GM18873 (cell line): ENCODE measurements at regions not wholly inside any gene's neighbourhood (a gene's known extent, or its start where the extent isn't known, plus 50 kb on each side); places are given as distances from the start of the nearest gene placed in this dataset.

Experiments used
- ATAC-seq: cut with Tn5 transposase; IDR thresholded peaks from one replicate; pipeline ENCODE4 v1.9.1; 2021; ENCODE audit warnings: mild to moderate bottlenecking, moderate library complexity, moderate number of reproducible peaks; ENCODE audit not compliant: unreplicated experiment, low FRiP score

DNA sequence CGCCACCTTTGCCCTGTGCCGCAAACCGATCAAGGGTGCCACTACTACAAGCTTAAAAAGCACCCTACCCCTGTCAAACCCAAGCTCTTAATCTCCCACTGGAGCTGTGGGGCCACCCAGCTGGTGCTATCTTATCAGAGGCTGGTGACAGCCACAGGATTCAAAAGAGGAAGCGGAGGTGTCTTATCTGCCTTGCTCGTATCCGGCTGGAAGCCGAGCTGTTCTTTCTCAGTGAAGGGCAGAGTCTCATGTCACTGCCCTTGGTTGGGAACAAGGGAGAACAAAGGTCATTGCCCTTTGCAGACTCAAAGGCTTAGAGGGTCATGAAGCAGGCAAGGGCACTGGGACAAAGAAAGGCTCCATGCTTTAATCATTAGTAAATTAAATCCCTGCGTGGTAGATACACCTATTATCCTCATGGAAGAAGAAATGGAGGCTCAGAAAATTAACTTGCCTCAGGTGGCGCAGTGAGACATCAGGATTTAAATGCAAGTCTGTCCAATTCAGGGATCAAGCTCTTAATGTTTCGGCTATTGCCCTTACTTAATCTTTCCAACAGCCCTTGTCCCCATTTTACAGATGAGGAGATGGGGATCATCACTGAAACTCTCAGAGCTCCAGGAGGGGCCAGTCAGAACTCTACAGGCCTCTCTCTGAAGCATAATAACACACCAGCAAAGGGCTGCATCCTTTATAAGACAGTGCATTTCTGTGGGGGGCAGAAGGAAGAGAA, 360.0 kb upstream of the PROK2 start:
- no peak for ATAC-seq

GRCh38 chr3:72143966-72144717, 359.2 kb upstream of the PROK2 start:
- ATAC-seq: no peak

- ATAC-seq: no peak
These were observed 358.4 kb upstream of the PROK2 start for GRCh38 chr3:72143322-72143721.

DNA sequence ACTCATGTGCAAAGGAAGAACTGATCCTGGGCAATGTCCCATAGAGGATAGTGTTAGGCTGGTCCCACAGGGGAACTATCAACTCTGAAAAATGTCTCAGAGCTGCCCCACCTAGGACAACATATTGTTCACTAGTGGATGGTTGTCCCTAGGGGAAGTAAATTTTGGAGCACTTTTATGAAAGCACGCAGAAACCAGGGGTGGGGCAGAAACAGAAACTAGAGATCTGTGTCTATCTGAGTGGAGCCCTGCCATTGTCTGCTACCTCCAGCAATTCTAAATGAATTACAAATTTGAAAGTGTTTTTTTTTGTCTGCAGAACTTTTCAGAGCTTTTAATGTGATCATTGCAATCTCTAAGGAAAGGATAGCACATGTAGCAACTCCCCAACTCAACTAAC, 357.1 kb upstream of the PROK2 start:
- ATAC-seq: no peak

- ATAC-seq: no peak
These were observed 356.3 kb upstream of the PROK2 start for GRCh38 chr3:72141264-72141663.

DNA sequence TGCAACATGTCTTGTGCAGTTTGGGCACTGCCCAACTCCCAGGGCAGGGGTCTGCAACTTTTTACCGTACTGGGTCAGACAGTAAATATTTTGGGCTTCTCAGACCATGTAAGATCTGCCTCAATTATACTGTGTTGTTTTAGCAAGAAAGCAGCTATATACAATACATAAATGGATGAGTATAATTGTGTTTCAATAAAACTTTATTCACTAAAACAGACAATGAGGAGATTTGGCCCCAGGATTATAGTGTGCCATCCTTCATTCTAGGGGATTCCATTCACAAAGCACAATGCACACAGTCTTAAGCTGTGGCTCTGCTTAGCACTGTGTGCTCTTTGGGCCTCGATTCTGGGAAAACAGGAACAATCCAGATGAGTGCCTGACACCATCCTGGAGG, 354.4 kb upstream of the PROK2 start:
- no peak for ATAC-seq

GRCh38 chr3:72137865-72138861, 353.2 kb upstream of the PROK2 start:
- no peak for ATAC-seq

DNA sequence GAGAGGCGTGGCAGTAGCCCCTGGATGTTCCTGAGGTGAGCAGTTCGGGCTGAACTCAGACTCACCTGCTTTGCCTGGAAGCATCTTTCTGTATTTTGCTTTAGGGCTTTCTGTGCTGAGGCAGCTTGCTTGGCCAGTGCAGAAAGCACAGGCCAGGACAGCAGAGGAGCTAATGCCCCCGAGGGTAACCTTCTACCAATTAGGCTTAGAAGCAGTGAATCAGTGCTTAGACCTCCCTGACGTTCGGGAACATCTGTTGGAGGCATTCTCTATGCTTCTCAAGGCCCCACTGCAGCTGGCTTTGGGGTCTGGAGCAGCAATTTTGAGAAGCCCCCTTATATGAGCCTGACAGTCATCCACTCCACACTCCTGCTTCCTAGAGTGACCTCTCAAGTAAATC, 350.7 kb upstream of the PROK2 start:
- ATAC-seq: no peak

DNA sequence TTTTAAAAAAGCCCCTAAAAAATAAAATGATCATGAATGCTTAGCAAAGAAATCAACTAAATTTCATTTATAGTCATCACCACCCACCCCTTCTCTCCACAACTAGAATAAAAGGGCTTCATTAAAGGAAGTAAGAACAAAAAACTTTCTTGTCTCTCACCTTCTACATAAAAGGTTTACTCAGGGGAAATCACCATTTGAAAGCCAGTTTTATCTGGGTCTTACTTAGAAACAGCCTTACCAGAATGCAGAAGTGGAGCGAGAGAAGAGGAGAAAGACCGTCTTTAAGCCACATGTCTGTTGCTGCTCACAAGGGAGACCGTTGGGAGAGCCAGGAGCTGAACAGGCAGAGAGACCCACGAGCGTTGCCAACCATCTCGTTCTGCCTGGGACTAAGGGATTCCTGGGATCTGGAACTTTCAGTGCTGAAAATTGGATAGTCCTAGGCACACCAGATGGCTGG, 350.1 kb upstream of the PROK2 start:
- no peak for ATAC-seq

DNA sequence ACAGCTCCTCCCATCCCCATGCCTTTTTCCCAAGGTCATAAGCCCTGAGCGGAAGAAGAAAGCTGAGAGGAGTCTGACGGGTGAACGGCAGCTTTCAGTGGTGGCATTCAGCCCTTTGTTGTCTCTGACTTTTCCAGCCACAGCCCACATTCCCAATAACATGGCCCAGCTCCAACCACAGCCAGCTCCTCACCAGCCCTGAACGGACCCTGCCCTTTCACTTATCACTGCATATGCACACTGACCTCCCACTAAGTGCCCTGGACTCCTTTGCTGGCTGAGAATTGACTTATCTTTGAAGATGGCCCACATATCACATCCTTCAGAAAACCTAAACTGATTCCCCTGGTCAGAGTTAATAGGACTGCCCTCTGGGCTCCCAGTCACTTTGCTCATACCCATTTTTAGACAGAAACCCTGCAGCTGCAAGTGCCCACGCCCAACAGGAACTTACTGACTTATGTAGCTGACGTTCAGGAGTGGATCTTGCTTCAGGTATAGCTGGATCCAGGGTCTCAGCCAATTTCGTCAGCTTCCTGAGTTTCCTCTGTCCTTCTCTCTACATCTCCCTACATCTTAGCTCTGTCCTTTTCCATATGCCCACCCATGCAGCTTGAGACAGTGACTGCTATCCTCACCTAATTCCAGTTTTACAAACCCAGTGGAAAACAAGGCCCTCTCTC, 348.5 kb upstream of the PROK2 start:
- ATAC-seq: no peak

DNA sequence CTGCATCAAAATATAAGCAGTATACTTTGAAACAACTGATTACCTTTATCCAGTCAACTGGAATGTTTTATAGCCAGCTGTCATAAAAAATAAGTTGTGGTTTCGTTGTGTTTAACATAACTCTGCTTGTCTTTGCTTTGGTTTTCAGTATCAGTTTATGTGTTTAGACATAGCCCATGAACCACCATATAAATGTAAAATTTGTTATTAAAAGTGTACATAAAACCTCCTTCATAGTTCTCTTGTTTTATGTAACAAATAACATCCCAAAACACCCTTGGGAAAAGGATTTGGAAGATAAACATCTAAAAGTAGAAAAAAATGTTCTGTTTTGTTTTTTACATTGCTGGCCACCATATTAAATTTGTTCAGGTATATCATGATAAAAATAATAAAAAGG, 347.0 kb upstream of the PROK2 start:
- ATAC-seq: no peak

DNA sequence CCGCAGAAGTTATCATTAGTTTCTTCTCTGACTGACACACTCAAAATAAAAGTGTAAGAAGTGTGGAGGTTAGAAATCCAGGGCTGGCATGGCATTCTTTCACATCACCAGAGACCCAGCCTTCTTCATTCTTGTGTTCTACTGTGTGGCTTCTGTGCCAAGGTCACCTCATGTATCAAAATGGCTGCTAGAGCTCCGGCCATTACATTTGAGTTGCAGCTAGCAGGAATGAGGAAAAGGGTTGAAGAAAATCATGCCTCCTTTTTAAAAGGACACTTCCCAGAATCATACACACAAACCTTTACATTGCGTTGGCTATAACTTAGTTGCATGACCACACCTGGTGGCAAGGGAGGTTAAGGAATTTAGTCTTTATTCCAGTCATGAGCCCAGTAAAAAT, 345.6 kb upstream of the PROK2 start:
- no peak for ATAC-seq

GRCh38 chr3:72129501-72130094, 344.6 kb upstream of the PROK2 start:
- no peak for ATAC-seq

DNA sequence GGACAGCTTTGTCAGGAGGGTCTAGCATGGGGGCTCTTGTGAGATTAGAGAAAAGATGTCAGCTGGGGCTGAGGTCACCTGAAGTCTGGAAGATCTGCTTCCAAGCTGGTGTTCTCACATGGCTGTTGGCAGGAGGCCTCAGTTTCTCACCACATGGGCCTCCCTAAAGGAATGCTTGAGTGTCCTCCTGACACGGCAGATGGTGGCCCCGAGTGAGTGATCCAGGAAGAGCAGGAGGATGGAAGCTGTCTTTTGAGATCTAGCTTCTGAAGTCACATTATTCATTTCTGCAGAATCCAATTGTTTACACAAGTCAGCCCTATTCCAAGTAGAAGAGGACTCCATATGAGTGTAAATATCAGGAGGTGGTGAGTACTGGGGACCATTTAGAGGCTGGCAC, 344.0 kb upstream of the PROK2 start:
- no peak for ATAC-seq

- no peak for ATAC-seq
These were observed 342.9 kb upstream of the PROK2 start for GRCh38 chr3:72127844-72128243.

DNA sequence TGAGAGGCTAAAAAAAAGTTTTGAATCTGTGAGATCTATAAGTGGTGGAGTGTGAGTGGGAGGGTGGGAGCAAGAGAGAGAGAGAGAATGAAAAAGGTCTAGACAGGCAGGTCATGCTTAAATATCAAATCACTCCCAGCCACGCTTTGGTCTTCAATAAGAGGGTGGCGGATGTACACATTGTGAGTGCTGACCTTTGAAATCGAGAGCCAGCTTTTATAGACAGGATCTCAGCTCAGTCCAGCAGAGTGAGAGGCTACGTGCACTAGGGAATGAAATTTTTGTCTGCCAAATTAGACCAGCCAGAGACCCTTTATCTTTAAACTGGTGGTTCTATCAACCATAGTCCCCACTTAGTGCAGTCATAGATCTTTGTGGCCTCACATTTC, 342.3 kb upstream of the PROK2 start:
- ATAC-seq: no peak

GRCh38 chr3:72126441-72127223, 341.7 kb upstream of the PROK2 start:
- ATAC-seq: no peak

DNA sequence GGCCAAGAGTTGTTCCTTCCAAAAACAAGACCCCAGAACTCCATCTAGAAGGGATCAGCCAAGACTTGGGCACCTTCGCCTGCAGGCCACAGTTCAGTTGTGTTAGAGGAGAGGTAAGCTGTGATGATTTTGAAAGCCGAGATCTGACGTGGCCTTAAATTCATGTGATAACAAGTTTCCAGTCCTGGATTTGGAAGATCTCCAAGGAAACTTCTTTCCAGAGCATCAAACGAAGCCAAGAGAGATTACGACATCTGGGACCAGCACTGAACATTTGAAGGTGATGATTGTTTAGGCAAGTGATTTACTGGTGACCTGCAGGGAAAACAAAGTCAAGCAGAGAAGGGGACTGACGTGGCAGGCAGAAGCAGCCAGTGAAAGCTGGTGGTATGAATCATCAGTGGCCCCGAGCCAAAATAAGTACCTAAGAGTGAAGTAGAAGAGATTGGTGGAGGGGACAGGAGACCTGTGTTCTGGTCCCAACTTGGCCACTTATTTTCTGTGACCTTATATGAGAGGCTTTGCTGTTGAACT, 339.0 kb upstream of the PROK2 start:
- ATAC-seq: no peak
